ENCODE measurements at regions not wholly inside any gene's neighbourhood (a gene's known extent, or its start where the extent isn't known, plus 50 kb on each side); places are given as distances from the start of the nearest gene placed in this dataset.

DNA sequence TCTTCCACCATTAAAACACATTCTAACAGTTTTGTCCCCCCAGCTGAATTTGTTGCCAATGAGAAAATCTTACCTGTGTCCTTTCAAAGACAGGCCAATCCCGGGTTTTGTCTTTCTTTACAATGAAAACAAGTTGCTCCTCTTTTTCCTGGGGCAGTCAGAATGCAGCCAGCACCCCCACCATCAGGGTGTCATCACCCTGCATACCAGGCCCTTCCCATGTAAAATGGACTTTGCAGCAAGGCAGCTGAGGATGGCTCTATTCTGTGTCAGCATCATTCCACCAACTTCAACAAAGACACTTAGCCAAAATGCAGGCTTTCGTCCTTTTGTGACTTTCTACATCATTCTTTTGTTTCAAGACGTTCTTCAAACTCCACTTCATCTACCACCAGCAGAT, 490.9 kb downstream of the OCA2 start:
- no peak for DNase-seq

DNA sequence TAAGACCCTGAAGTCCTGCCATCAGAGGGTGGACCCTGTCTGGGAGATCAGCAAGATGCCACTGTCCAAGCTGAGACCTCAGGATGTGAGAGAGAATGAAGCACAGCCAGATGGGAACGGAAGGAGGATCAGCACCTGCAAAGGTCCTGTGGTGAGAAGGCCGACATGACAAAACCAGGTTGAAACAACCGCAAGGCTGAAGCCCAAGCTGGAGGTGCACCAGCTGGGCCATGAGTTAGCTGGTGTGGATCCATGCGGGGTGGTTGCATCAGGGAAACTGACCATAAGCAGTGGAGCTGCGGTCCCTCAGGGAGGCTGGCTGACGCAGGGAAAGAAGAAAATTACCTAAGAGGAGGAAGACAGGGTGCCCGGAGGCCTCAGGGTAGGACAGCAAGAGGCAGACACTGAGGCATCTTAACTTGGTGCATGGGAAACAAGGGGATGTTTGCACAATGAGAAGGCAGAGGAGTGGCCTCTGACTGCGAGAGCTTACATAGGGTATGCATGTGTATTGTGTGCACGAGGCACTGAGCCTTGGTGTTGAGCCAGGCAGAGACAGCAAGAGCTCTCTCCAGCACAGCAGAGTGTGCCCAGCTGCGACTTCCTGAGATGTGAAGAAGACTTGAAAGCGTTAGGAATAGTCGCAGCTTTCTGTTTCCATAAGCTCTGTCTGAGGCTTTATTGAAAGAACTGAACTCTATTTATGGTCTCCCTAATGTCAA, 497.7 kb downstream of the OCA2 start:
- DNase-seq, result peak; percentile 47

DNA sequence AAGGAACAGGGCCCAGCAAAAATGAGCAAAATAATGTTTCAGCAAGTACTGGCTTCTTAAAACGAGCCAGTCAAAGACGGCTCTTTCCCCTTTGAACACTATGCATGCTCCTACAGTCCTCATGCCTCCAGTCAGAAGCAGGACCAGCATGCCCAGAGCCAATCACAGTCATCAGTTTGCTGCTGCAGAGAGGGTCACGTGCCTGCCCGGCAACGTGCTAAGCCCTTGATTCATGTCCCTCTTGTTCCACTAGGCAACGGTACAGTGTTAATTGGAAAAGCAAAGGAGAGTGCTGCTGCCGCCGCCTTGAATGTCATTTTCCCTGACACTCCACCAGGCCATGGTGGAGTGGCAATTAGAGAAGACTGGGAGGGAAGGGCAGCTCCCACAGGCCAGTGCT, 500.1 kb downstream of the OCA2 start:
- DNase-seq, result no peak

DNA sequence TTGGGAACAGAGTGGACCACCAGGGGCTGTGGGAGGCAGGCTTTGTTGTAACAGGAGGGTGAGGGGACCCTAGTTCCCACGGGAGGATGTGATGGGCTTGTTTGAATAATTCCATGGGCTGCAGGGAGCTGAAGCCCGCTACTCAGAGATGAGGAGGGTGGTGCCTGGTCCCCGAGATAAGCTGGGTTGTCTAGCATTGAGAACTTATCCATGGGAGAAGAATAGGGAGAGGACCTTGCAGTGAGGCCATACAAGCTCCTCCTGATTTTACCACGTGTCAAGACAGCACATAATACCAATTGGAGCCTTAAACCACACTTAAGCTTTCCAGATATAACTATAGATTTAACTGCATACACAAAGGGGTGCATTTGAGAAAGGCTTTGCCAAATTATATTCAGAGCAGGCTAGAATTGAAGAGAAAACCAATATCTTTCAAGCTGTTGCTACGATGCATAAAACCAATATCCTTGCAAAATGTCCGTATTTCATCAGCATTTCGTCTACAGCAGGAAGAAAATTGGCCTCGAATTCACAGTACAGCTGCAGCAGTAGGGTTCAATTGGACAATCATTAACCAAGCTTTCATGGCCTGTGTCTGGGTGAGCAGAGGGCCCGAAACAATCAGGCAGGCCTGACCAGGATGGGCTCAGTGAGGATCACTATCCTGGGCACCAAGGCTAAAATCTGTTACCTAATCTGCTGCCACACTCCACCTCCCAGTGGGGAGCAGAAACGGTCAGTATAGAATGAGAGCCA, 500.7 kb downstream of the OCA2 start:
- no peak for DNase-seq

DNA sequence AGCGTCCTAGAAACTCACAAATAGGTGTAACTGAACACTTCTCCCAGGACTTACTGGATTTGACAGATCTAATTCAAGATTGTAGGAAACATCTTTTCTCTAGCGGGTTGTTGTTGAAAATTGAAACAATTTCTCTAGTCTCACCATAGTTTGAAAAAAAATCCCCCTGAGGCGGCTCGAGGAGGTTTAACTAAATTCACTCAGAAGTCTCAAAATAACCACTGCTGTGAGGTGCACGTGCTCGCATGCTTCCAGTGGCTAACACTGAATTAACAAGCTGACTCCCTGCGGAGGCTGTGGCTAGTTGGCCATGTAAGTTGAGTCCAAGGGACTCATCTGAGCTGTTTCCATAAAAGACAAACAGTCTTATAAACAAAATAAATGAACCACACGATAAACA, 503.9 kb downstream of the OCA2 start:
- DNase-seq, result no peak

DNA sequence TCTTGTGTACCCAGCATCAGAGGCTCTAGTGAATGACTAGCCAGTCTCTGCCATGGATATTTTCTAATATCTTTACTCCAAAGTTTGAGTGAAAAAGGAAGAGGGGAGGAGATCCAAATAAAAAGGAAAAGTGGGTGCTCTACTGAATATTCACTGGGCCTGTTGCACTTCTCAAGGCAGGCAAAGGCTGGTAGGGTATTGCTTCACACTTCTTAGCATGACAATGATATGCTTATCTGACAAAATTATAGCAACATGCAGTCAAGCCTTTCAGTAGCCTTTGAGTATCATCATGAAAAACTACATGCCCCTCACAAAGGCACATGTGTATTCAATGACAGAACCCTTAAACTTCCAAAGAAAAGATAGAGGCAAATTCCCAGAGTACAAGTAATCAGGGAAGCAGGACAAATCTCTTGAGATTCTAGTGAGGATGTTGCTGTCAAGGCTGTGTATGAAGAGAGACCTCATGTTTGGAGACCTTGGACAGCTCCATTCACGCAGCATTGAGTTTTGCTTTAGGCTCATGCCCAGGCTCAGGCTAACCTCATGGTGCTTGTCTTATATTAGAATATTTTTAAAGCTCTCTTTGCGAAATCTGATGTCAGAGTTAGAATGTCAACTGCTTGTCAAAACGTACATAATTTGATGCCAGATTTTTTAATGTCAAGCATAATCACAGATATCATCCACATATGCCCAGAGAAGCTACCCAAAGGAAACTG, 506.9 kb downstream of the OCA2 start:
- no peak for DNase-seq

Data from NCI-H510A (cell line).